ENCODE measurements at regions not wholly inside any gene's neighbourhood (a gene's known extent, or its start where the extent isn't known, plus 50 kb on each side); places are given as distances from the start of the nearest gene placed in this dataset.

DNA sequence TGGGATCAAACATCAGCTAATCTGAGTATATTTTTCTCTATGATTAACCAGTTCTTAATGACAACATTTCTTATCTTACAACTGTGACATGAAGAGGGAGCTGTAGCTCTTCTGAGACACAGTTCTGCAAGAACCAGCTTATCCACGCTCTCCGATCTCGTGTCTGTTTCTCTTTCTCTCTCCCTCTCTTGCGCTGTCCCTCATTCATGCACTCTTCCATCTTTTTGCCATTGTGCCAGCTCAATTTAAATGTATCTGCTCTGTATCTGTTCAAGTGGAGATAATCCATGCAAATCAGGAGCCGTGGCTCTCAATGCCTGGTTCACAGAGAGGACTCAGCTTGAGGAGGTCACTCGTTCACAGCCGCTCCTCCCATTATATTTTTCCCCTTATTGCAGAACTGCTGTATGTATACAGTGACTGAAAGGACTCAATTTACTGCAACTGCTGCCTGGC is 494.7 kb upstream of the ADGRL2 start:
- Histone ChIP-seq H3K36me3 (ENCODE audit: low read depth) (no peaks in the 10 kb centered on the region), H3K9me2 (ENCODE audit: insufficient read depth) (no peaks in the 10 kb centered on the region), H3K4me2 (ENCODE audit: unreplicated experiment) (peak overlapping the region; percentile 96), H4K20me1 (ENCODE audit: insufficient read depth) (no peaks in the 10 kb centered on the region), H3K4me3 (peak overlapping the region; percentile 74), H3K27me3 (replicated peaks; ENCODE audit: insufficient read depth) (peaks cover 13% of the 10 kb centered on the region), H3K9me3 (ENCODE audit: low read depth) (no peaks in the 10 kb centered on the region), H2AFZ (peak overlapping the region; percentile 88), H3K9ac (peak overlapping the region; percentile 44), H3K4me1 (ENCODE audit: insufficient read depth) (peaks cover 4% of the 10 kb centered on the region), H3K27ac (no peak overlapping the region), H3F3A (ENCODE audit: insufficient read depth) (no peaks in the 10 kb centered on the region), H3K79me2 (ENCODE audit: insufficient read depth) (no peaks in the 10 kb centered on the region)
- peak; percentile 54 for DNase-seq
- in situ Hi-C loops (cut with MboI) = no loop called here
- TF ChIP-seq EZH2 (IDR thresholded peaks at IDR 0.05; ENCODE audit: insufficient read depth, poor library complexity, severe bottlenecking) (no peak), EZH2phosphoT487 (IDR thresholded peaks at IDR 0.05; ENCODE audit: insufficient read depth, low read depth) (no peak)
- 2 to 3% methylated on average over 7 of the region's 7 CpGs for WGBS, 2 experiments (ENCODE audit: low coverage in 1 of 2, low lambda C conversion rate in 2 of 2, missing lambda C conversion rate in 2 of 2)

- Histone ChIP-seq H3K27ac (no peak overlapping the region), H3F3A (ENCODE audit: insufficient read depth) (no peaks in the 10 kb centered on the region), H4K20me1 (ENCODE audit: insufficient read depth) (no peaks in the 10 kb centered on the region), H2AFZ (no peak overlapping the region), H3K4me2 (ENCODE audit: unreplicated experiment) (no peak overlapping the region), H3K9me2 (ENCODE audit: insufficient read depth) (no peaks in the 10 kb centered on the region), H3K4me1 (ENCODE audit: insufficient read depth) (peaks cover 4% of the 10 kb centered on the region), H3K79me2 (ENCODE audit: insufficient read depth) (no peaks in the 10 kb centered on the region), H3K27me3 (replicated peaks; ENCODE audit: insufficient read depth) (peaks cover 7% of the 10 kb centered on the region; the same call in 1 of the 2 replicates), H3K4me3 (no peak overlapping the region), H3K9ac (no peak overlapping the region), H3K36me3 (ENCODE audit: low read depth) (no peaks in the 10 kb centered on the region), H3K9me3 (ENCODE audit: low read depth) (no peaks in the 10 kb centered on the region)
- in situ Hi-C loops (cut with MboI) = no loop called here
- peak; percentile 68 for DNase-seq
- TF ChIP-seq EZH2 (IDR thresholded peaks at IDR 0.05; ENCODE audit: insufficient read depth, poor library complexity, severe bottlenecking) (no peak), EZH2phosphoT487 (IDR thresholded peaks at IDR 0.05; ENCODE audit: insufficient read depth, low read depth) (no peak)
Observed at GRCh38 chr1:81304187-81304586, 496.5 kb upstream of the ADGRL2 start.

DNA sequence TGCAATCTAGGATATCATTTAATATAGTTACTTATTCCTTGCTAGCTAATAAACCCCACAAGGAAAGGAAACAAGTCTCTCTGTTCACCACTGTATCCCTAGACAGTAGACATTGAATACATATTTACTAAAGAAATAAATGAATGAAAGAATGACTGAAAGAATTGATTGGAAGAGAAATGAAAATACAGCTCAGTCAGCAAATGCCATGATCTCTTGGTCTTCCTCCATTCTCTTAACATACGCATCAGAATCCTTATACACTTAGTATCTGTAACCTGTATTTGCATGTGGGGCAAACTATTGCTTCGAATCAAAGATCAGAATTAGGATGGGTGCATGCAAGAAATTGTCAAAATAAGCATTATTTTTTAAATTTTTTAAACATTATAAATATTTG is 500.8 kb upstream of the ADGRL2 start:
- Histone ChIP-seq H3F3A (ENCODE audit: insufficient read depth) (no peaks in the 10 kb centered on the region), H3K4me3 (no peak overlapping the region), H3K36me3 (ENCODE audit: low read depth) (no peaks in the 10 kb centered on the region), H3K9me3 (ENCODE audit: low read depth) (no peaks in the 10 kb centered on the region), H3K9ac (no peak overlapping the region), H3K27me3 (replicated peaks; ENCODE audit: insufficient read depth) (no peaks in the 10 kb centered on the region), H3K4me2 (ENCODE audit: unreplicated experiment) (no peak overlapping the region), H2AFZ (no peak overlapping the region), H3K79me2 (ENCODE audit: insufficient read depth) (no peaks in the 10 kb centered on the region), H4K20me1 (ENCODE audit: insufficient read depth) (no peaks in the 10 kb centered on the region), H3K9me2 (ENCODE audit: insufficient read depth) (no peaks in the 10 kb centered on the region), H3K27ac (no peak overlapping the region), H3K4me1 (ENCODE audit: insufficient read depth) (peaks cover 4% of the 10 kb centered on the region)
- 43 to 47% methylated on average over 2 of the region's 2 CpGs for WGBS, 2 experiments (ENCODE audit: low coverage in 1 of 2, low lambda C conversion rate in 2 of 2, missing lambda C conversion rate in 2 of 2)
- in situ Hi-C loops (cut with MboI) = no loop called here
- DNase-seq = no peak
- TF ChIP-seq EZH2 (IDR thresholded peaks at IDR 0.05; ENCODE audit: insufficient read depth, poor library complexity, severe bottlenecking) (no peak), EZH2phosphoT487 (IDR thresholded peaks at IDR 0.05; ENCODE audit: insufficient read depth, low read depth) (no peak)

GRCh38 chr1:81298266-81298665 is 502.5 kb upstream of the ADGRL2 start:
- Histone ChIP-seq H3K4me2 (ENCODE audit: unreplicated experiment) (no peak overlapping the region), H3K4me3 (no peak overlapping the region), H3F3A (ENCODE audit: insufficient read depth) (no peaks in the 10 kb centered on the region), H3K9me2 (ENCODE audit: insufficient read depth) (no peaks in the 10 kb centered on the region), H3K79me2 (ENCODE audit: insufficient read depth) (no peaks in the 10 kb centered on the region), H3K9me3 (ENCODE audit: low read depth) (no peaks in the 10 kb centered on the region), H3K27ac (no peak overlapping the region), H3K27me3 (replicated peaks; ENCODE audit: insufficient read depth) (no peaks in the 10 kb centered on the region), H4K20me1 (ENCODE audit: insufficient read depth) (no peaks in the 10 kb centered on the region), H3K9ac (no peak overlapping the region), H2AFZ (no peak overlapping the region), H3K36me3 (ENCODE audit: low read depth) (no peaks in the 10 kb centered on the region), H3K4me1 (ENCODE audit: insufficient read depth) (no peaks in the 10 kb centered on the region)
- in situ Hi-C loops (cut with MboI) = no loop called here
- DNase-seq = no peak
- 40 to 48% methylated on average over 3 of the region's 3 CpGs for WGBS, 2 experiments (ENCODE audit: low coverage in 1 of 2, low lambda C conversion rate in 2 of 2, missing lambda C conversion rate in 2 of 2)
- TF ChIP-seq EZH2phosphoT487 (IDR thresholded peaks at IDR 0.05; ENCODE audit: insufficient read depth, low read depth) (no peak), EZH2 (IDR thresholded peaks at IDR 0.05; ENCODE audit: insufficient read depth, poor library complexity, severe bottlenecking) (no peak)

DNA sequence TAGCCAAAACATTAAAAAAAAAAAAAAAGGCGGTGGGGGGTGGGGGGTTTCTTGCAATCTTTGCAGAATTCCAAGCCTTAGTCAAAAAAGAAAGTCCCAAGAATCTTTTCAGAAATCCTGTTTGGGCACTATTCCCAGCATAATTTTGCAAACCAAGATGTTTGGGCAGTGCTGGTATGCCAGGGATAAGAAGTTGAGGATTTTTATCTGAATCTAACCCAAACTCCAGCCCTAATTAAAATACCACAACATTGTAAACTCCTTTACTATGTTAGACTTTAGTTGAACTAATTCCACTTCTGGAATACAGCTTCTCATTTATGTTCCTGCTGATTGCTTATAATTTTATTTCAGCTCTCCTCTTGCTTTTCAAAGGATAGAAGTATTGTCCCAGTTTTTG is 504.1 kb upstream of the ADGRL2 start:
- Histone ChIP-seq H3K36me3 (ENCODE audit: low read depth) (no peaks in the 10 kb centered on the region), H4K20me1 (ENCODE audit: insufficient read depth) (no peaks in the 10 kb centered on the region), H3K79me2 (ENCODE audit: insufficient read depth) (no peaks in the 10 kb centered on the region), H3K4me3 (no peak overlapping the region), H3K27me3 (replicated peaks; ENCODE audit: insufficient read depth) (no peaks in the 10 kb centered on the region), H3K4me2 (ENCODE audit: unreplicated experiment) (no peak overlapping the region), H3K4me1 (ENCODE audit: insufficient read depth) (no peaks in the 10 kb centered on the region), H3K9ac (no peak overlapping the region), H2AFZ (no peak overlapping the region), H3F3A (ENCODE audit: insufficient read depth) (no peaks in the 10 kb centered on the region), H3K27ac (no peak overlapping the region), H3K9me2 (ENCODE audit: insufficient read depth) (no peaks in the 10 kb centered on the region), H3K9me3 (ENCODE audit: low read depth) (no peaks in the 10 kb centered on the region)
- 0 to 10% methylated on average over 1 of the region's 1 CpG for WGBS, 2 experiments (ENCODE audit: low coverage in 1 of 2, low lambda C conversion rate in 2 of 2, missing lambda C conversion rate in 2 of 2)
- TF ChIP-seq EZH2 (IDR thresholded peaks at IDR 0.05; ENCODE audit: insufficient read depth, poor library complexity, severe bottlenecking) (no peak), EZH2phosphoT487 (IDR thresholded peaks at IDR 0.05; ENCODE audit: insufficient read depth, low read depth) (no peak)
- DNase-seq = no peak
- in situ Hi-C loops (cut with MboI) = no loop called here

Data from GM23248 (cell line).